Vagina (tissue), 2 donors: ENCODE measurements at regions not wholly inside any gene's neighbourhood (a gene's known extent, or its start where the extent isn't known, plus 50 kb on each side); places are given as distances from the start of the nearest gene placed in this dataset.

Source experiments
- POLR2A ChIP-seq, 2 donors: fragments of 450-650 bp; IDR thresholded peaks; one replicate each; pipeline ENCODE4 v1.6.1; 2017; ENCODE audit warnings: antibody characterized with exemption in 2 of 2, mild to moderate bottlenecking in 2 of 2, moderate library complexity in 2 of 2
- POLR2AphosphoS5 ChIP-seq, 2 donors: sonication (generic); formaldehyde crosslinking; IDR thresholded peaks; one replicate each; pipeline ENCODE4 v1.9.0; 2017; ENCODE audit warnings: antibody characterized with exemption in 2 of 2, mild to moderate bottlenecking in 2 of 2, low read depth in 1 of 2; ENCODE audit not compliant: insufficient read depth in 1 of 2
- TF ChIP-seq, protein P1 (sequence below), 3 experiments: fragments of 450-650 bp in 2 of 3; fragments of 200-600 bp in 1 of 3; sonication (generic) in 1 of 3; IDR thresholded peaks; one replicate each; pipeline ENCODE4 v1.5.1; 2017 to 2019; ENCODE audit warnings: antibody characterized with exemption in 3 of 3, mild to moderate bottlenecking in 2 of 3, moderate library complexity in 2 of 3

- TF ChIP-seq POLR2A (IDR thresholded peaks at IDR 0.05) (no peak), POLR2AphosphoS5 (IDR thresholded peaks at IDR 0.05; ENCODE audit: insufficient read depth in 1 of 2, low read depth in 1 of 2) (no peak)
- TF ChIP-seq, protein P1, sequence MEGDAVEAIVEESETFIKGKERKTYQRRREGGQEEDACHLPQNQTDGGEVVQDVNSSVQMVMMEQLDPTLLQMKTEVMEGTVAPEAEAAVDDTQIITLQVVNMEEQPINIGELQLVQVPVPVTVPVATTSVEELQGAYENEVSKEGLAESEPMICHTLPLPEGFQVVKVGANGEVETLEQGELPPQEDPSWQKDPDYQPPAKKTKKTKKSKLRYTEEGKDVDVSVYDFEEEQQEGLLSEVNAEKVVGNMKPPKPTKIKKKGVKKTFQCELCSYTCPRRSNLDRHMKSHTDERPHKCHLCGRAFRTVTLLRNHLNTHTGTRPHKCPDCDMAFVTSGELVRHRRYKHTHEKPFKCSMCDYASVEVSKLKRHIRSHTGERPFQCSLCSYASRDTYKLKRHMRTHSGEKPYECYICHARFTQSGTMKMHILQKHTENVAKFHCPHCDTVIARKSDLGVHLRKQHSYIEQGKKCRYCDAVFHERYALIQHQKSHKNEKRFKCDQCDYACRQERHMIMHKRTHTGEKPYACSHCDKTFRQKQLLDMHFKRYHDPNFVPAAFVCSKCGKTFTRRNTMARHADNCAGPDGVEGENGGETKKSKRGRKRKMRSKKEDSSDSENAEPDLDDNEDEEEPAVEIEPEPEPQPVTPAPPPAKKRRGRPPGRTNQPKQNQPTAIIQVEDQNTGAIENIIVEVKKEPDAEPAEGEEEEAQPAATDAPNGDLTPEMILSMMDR (IDR thresholded peaks at IDR 0.05): no peak
Observed at GRCh38 chr9:89999176-89999533, 394.3 kb downstream of the GADD45G start.
